DMS 273 (cell line): ENCODE measurements at regions not wholly inside any gene's neighbourhood (a gene's known extent, or its start where the extent isn't known, plus 50 kb on each side); places are given as distances from the start of the nearest gene placed in this dataset.
A peak's percentile ranks its signal among the peaks of the same experiment; 100 is the strongest.

ENCODE experiments used
- DNase-seq: peaks from one replicate; lab custom pipeline; 2025; ENCODE audit not compliant: unreplicated experiment; lab: John Stamatoyannopoulos, UW

DNA sequence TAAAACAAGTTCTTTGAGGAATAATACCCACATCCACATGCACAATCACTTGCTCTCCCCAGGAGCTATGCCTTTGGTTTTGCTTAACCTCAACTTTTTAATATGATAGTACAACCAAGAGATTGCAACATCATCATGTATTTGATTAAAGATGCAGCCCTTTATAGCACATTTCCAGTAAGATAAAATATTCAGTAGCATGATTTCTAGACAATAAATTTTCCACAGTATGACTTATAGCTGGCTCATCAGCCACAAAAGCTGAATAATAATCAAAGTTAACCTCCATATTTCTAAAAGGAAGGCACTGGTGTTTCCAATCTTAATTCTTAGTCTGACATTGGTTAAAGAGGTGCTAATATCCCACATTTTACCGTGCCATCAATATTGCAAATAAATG lies 622.5 kb downstream of the TBL1XR1 start:
- no peak for DNase-seq

DNA sequence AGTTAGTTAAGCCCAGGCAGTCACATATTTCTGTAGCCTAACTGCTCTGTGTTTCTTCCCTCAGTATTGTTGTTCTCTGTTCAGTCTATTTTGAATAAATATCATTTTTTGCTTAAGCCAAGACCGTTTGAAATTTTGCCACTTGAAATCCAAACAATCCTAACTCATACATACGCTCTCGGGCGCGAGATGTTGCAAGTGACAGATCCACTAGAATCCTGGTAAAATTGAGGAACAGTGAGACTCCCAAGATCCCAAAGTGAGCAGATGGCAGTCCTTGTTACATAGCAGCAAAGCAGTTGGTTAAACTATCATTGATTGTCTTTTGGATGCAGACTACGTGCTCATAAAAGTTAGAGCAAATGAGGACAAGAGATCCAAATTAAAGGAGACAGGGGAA lies 625.4 kb downstream of the TBL1XR1 start:
- no peak for DNase-seq

DNA sequence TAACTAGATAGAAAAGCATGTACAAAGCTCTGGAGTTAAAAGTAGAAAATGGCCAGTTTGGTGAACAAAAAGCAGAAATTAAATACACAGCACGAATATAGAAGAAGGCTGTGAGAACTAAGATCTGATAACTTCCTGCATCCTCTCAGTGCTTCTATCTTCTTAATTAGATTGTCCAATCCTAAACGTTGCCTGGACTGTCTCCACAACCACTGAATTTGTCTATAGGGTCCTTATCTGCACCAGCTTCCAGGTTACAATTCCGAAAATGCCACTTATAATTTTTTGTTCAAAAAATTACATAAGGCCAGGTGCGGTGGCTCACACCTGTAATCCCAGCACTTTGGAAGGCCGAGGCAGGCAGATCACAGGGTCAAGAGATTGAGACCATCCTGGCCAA lies 626.3 kb downstream of the TBL1XR1 start:
- no peak for DNase-seq

DNA sequence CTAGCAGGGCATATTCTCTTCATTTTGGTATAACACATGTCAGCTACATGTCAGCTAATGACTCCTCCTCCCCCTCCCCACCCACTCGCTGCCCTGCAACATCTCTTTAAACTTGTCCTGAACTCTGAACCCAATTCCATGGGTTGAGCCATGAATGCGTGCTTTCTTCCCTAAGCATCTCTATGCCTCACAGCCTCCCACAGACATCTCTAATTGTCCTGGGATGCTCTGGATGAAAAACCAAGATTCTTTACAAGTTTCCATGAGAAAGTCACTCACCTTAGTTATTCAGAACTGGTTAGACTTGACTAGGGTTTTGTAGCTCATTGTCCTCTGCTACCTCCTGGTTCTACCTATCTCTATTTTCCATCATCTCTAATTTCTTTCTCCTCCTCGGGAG lies 629.1 kb downstream of the TBL1XR1 start:
- no peak for DNase-seq

DNA sequence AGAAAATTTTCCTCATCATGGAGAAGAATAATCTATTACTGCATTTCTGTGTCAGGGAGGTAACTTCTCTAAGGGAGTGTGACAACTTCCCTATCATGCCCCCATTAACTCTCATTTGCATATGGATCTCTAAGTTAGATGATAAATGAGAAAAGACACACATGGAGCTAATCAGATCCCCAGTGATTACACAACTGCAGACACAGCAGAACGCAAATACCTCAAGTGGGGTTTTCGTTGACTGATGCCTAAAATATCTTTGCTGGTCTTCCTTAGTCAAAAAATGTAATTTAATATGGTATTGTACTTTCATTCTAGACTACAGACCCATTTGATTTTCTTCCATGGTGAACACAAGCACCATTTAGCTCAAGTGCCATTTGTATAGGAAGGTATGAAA lies 630.5 kb downstream of the TBL1XR1 start:
- DNase-seq: no peak

DNA sequence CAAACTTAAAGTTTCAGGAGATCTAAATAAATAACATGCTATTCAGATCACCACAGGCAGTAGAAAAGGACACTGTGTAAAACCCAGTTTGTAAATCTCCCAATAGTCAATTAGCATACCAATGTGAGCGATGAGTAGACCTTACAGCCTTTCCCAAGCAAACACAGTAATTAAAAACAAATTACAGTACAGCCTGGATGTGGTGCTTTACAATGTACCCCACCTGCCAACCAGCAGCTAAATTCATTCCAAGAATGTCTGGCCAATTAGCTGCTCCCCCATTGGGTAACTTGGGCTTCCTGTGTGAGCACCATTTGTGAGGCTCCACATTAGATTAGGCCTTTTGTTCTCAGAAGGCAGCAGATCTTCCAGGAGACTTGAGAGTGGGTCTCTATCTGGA lies 635.0 kb downstream of the TBL1XR1 start:
- DNase-seq: no peak

DNA sequence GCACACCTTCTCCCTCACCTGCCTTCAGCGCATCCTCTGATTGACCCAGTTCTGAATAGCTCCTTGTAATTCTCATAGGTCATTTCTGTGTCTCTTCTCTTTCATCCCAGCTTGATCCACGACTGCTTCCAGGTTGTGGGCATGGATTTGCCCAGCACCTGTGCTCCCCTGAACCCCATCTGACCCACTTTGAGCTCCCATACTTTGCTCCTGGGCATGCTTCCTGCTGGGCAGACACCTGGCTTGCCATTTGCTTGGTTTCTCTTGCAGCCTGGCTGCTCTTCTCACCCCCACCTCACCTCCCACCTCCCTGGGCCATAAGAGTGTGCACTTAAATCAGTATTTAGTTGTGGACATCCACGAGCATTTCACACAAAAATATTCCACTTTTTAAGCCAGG lies 635.5 kb downstream of the TBL1XR1 start:
- no peak for DNase-seq

- DNase-seq: no peak
Measured at GRCh38 chr3:176554791-176555654, 642.3 kb downstream of the TBL1XR1 start.

DNA sequence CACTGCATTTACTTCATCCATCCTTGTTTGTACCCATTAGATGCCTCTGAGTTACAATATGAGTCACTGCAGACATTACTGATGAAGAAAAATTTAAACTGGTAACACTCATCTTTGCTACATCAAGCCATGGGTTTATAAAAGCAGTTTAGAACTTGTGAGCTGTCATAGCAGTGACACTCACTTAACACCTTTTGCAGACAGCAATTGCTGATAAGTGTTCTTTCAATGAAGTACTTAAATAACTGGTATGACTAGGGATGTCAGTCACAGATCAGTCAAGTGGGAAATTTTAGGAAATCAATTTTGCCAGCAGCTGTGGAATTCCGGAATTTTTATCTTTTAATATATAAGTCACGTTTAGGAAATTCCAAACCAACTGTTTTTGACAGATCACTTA lies 643.0 kb downstream of the TBL1XR1 start:
- no peak for DNase-seq

DNA sequence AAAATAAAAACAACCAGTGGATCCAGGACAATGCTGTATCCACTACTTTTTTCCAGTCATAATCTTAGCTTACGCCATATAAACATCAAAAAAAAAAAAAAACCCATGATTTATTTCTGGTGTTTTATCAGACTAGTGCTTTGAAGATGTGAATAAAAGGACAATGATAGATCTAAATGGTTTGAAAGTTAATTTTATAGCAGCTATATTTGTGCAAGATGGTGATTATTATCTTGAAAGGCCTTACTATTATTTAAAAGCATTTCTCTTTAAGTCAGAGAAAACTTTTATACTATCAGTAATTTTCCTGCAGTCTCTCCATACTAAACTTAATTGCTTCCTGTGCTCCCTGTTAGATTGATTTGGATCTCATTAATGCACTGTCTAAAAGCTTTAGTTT lies 670.3 kb downstream of the TBL1XR1 start:
- no peak for DNase-seq

DNA sequence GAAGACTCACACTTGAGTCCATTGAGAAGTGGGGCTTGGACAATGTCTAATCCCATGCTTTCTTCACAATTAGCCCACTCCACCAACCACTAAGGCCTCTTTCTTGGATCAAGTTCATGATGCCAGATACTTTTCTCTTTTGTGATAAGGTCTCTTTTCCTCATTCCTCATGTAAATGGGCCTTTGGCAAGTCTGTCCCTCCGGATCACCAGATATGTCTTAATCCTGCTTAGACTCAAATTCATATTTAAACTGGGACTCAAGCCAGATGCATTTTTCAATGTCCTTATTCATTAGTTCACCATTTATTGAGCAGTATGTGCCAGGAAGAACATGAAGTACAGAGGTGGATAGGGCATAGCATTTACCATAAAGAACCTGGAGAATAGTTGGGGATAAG lies 671.1 kb downstream of the TBL1XR1 start:
- no peak for DNase-seq

DNA sequence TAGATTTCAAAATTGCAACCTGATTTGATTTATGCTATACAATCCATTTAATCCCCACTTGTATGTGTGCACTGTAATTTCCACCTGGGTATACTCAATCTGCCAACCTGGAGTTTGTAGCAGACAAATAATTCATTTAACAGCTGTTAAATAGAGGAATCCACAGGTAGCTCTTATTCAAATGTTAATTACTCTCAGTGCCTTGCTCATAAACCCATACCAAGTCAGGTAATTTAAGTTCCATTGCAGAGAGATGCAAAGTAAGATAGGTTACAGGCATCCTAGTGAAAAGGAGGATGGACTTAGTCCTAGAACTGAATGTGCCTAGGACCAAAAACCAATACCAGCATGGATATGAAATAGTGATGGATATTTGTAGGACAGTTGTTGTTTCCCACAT lies 674.2 kb downstream of the TBL1XR1 start:
- no peak for DNase-seq

DNA sequence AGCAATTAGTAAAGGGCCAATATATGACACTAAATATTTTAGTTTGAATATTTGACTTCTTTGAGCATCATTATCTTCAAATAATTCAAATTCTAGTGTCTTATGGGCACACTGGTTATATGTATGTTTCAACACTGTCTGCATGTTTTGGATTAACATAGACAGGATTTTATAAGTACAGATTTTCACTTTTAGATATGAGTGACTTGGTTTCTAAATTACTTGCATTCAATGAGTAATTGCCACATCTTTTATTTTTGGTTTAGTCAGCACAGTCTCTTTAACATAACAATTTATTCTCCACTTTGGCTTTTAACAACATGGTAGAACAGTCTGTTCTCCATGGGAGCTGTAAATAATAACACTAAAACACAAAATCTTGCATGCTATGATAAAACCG lies 674.8 kb downstream of the TBL1XR1 start:
- no peak for DNase-seq

- DNase-seq: peak; percentile 7
Measured at GRCh38 chr3:176521531-176522175, 675.6 kb downstream of the TBL1XR1 start.

DNA sequence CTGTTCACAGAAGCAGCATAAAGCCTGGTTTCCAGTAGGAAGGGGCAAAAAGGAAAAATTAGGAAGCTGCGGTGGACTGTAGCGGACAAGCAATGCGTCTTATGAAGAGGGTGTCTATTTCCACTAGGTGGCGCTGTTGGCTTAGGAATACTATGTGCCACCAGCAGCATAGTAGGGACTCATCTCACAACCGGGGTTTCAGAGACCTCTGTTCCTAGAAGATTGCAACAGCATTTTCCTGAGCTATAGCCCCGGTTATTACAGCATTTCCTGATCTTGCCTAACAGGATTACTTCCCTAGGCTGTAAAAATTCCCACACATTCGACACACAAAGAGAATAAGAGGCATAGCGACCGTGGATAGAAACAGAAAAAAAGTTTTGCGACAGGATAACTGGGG lies 683.0 kb downstream of the TBL1XR1 start:
- peak; percentile 66 for DNase-seq

GRCh38 chr3:176513604-176514003 lies 683.7 kb downstream of the TBL1XR1 start:
- peak; percentile 35 for DNase-seq

- DNase-seq: no peak
Measured at GRCh38 chr3:176512037-176512436, 685.2 kb downstream of the TBL1XR1 start.

DNA sequence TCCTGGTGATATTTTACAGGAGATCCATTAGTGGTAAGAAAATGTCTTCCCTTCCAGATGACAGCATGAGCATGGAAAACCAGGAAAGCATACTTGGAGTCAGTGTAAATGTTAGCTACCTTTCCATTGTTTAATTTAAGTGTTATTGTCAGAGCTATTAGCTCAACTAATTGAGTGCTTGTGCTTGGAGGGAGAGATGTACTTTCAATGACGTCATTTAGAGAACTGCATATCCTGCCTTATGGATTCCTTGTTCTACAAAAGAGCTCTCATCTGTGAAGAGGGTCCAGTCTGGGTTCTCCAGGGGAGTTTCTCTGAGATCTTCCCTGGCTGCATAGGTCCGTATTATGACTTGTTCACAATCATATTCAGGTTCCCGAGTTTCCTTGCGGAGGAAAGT lies 687.2 kb downstream of the TBL1XR1 start:
- DNase-seq: no peak

DNA sequence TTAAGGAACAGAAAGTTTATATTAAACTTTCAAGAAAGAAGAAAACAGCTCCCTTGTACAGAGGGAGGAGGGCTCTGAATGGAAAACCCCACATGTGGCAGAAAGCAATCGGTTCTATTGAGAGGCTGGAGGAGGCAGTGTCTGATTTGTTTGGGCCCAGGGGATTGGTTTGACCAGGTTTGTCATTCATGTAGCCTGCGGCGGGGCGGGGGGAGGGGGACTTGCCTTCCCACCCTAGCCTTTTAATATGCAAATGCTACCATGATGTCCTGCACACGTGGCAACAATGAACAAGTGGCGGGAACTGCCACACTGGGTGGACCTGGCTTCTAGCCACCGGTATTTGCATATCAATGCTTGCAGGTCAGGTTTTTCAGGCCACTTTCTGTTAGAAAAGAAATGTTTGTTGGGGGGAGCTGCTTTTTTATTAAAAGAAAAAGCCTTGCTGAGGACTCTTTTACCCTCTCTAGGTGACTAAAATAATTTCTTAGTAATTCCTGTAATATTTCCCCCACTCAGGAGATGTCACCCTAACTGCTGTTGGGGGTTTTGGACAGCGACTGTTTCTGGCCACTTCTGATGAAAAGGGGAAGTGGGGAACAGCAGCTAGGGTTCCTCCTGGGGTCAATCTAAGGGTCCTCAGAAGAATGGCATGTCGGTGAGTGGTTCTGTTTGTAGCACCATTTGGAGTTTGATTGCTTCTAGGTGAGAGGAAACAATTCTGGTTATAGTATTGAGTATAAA lies 691.2 kb downstream of the TBL1XR1 start:
- no peak for DNase-seq

- no peak for DNase-seq
Measured at GRCh38 chr3:176491084-176491483, 706.2 kb downstream of the TBL1XR1 start.

- DNase-seq: no peak
Measured at GRCh38 chr3:176490357-176490756, 706.9 kb downstream of the TBL1XR1 start.

- no peak for DNase-seq
Measured at GRCh38 chr3:176479248-176479647, 718.0 kb downstream of the TBL1XR1 start.
